ENCODE measurements at regions not wholly inside any gene's neighbourhood (a gene's known extent, or its start where the extent isn't known, plus 50 kb on each side); places are given as distances from the start of the nearest gene placed in this dataset.

GRCh38 chr6:69622924-69623323, 173.9 kb downstream of the LMBRD1 start:
- TF ChIP-seq POLR2A (IDR thresholded peaks at IDR 0.05; ENCODE audit: low read depth, low read length) = no peak
- TF ChIP-seq POLR2AphosphoS5 (IDR thresholded peaks at IDR 0.05; ENCODE audit: low read depth, low read length) = no peak
- TF ChIP-seq SPI1 (IDR thresholded peaks at IDR 0.05; ENCODE audit: low read depth, low read length) = no peak
- no peak for TF ChIP-seq TAF1 (IDR thresholded peaks at IDR 0.05; ENCODE audit: low read depth, low read length)
- no peak for TF ChIP-seq POU2F2 (IDR thresholded peaks at IDR 0.05; ENCODE audit: low read depth, low read length)
- no peak for TF ChIP-seq PAX5 (IDR thresholded peaks at IDR 0.05; ENCODE audit: insufficient read depth, low read length, severe bottlenecking)
